ENCODE measurements at regions not wholly inside any gene's neighbourhood (a gene's known extent, or its start where the extent isn't known, plus 50 kb on each side); places are given as distances from the start of the nearest gene placed in this dataset.

- DNase-seq = peak; percentile 27
These were observed 204.1 kb upstream of the CIBAR2 start for GRCh38 chr16:85316321-85316919.

GRCh38 chr16:85316944-85317343 is 204.7 kb upstream of the CIBAR2 start:
- no peak for DNase-seq

- no peak for DNase-seq
These were observed 205.4 kb upstream of the CIBAR2 start for GRCh38 chr16:85317704-85318103.

GRCh38 chr16:85319208-85319983 is 207.1 kb upstream of the CIBAR2 start:
- DNase-seq = no peak

GRCh38 chr16:85319984-85320440 is 207.7 kb upstream of the CIBAR2 start:
- DNase-seq = no peak

- no peak for DNase-seq
These were observed 208.6 kb upstream of the CIBAR2 start for GRCh38 chr16:85320677-85321385.

GRCh38 chr16:85321509-85322271 is 209.4 kb upstream of the CIBAR2 start:
- no peak for DNase-seq

GRCh38 chr16:85323230-85323960 is 211.1 kb upstream of the CIBAR2 start:
- DNase-seq = no peak

GRCh38 chr16:85323961-85324253 is 211.6 kb upstream of the CIBAR2 start:
- no peak for DNase-seq

GRCh38 chr16:85324488-85324887 is 212.2 kb upstream of the CIBAR2 start:
- no peak for DNase-seq

- DNase-seq = no peak
These were observed 214.0 kb upstream of the CIBAR2 start for GRCh38 chr16:85326113-85326793.

- DNase-seq = no peak
These were observed 214.5 kb upstream of the CIBAR2 start for GRCh38 chr16:85326794-85327181.

GRCh38 chr16:85327731-85328675 is 215.7 kb upstream of the CIBAR2 start:
- no peak for DNase-seq

- DNase-seq = no peak
These were observed 216.4 kb upstream of the CIBAR2 start for GRCh38 chr16:85328676-85329058.

GRCh38 chr16:85329059-85329812 is 217.0 kb upstream of the CIBAR2 start:
- no peak for DNase-seq

GRCh38 chr16:85330006-85330693 is 217.9 kb upstream of the CIBAR2 start:
- DNase-seq = no peak

- DNase-seq = peak; percentile 31
These were observed 218.5 kb upstream of the CIBAR2 start for GRCh38 chr16:85330694-85331188.

GRCh38 chr16:85331688-85332087 is 219.4 kb upstream of the CIBAR2 start:
- no peak for DNase-seq

- no peak for DNase-seq
These were observed 219.9 kb upstream of the CIBAR2 start for GRCh38 chr16:85332175-85332574.

Data from CD4-positive, alpha-beta T cell treated with Interleukin-12 subunit alpha and Interleukin-12 subunit beta, for 1 hour (primary cell).